HUES6 (cell line): ENCODE measurements at regions not wholly inside any gene's neighbourhood (a gene's known extent, or its start where the extent isn't known, plus 50 kb on each side); places are given as distances from the start of the nearest gene placed in this dataset.

Experiments
- H3K27ac ChIP-seq: 2 replicates; pipeline ENCODE4 v1.7.0; 2013; ENCODE audit warnings: low read depth, mild to moderate bottlenecking, low read length, inconsistent platforms
- H3K27me3 ChIP-seq: 2 replicates; pipeline ENCODE4 v1.6.1; 2013; ENCODE audit warnings: low read length; ENCODE audit not compliant: control insufficient read depth, insufficient read depth
- H3K36me3 ChIP-seq: 2 replicates; pipeline ENCODE4 v1.6.1; 2013; ENCODE audit warnings: low read length; ENCODE audit not compliant: control insufficient read depth, insufficient read depth
- H3K4me1 ChIP-seq: 2 replicates; pipeline ENCODE4 v1.6.1; 2013; ENCODE audit warnings: low read length; ENCODE audit not compliant: control insufficient read depth, insufficient read depth
- H3K4me3 ChIP-seq: 2 replicates; pipeline ENCODE4 v1.5.1; 2013; ENCODE audit warnings: low read depth, low read length
- H3K9ac ChIP-seq: one replicate; pipeline ENCODE4 v1.6.1; 2013; ENCODE audit warnings: mild to moderate bottlenecking, low read length
- H3K9me3 ChIP-seq: 2 replicates; pipeline ENCODE4 v1.6.1; 2013; ENCODE audit warnings: low read depth, low read length; ENCODE audit not compliant: control insufficient read depth, insufficient read depth

DNA sequence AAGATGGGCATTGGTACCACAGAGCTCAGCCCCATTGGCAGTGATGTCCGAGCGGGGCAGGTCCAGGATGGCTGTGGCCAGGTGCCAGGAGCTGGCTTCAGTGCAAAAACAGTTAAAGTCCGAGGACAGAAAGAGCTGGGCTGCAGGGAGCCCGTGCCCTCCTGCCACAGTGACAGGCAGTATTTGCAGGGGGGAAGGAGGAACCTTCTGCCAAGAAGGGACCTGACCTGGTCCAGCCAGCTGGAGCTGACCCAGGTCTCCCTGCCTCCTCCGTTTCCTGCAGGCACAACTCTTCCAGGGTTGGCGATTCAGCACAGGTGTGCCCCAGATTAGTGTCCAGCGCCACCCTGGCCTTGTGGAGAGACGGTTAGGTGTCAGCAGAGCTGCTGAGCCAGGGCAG is 199.0 kb downstream of the ENGASE start:
- no peak overlapping the region for H3K4me3 ChIP-seq

DNA sequence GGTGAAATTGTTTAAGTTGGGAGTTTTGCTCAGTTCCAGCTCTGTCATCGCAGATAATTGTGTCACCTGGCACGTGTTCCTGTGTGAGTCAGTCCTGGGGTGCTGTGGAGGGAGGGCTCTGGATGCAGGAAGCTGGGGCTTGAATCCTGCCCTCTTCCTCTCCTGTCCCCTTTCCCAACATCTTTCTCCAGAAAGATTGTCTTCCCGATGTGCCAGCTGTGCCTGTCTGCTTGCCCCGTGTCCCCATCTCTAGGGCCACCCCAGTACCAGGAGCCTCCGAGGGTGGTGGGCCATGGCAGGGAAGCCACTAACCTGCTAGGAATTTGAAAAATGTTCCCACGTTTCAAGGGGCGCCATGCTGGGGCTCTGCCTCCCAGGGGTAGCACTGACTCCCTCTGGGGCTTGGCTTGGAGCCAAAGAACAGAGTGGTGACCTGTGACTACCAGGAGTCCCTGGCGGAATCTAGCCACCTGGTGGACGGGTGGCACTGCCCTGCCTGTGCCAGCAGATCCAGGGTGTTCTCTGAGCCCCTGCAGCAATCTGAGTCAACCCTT is 198.1 kb downstream of the ENGASE start:
- H3K9me3 ChIP-seq: no peaks in the 10 kb centered on the region
- peaks cover 8% of the 10 kb centered on the region; the same call in 1 of the 2 replicates for H3K27me3 ChIP-seq
- H3K4me3 ChIP-seq: no peak overlapping the region

More for the DNA sequence above, 199.0 kb downstream of the ENGASE start:
- Histone ChIP-seq H3K9ac (no peak overlapping the region), H3K9me3 (no peaks in the 10 kb centered on the region), H3K36me3 (no peaks in the 10 kb centered on the region), H3K27ac (no peak overlapping the region), H3K4me1 (peaks cover 12% of the 10 kb centered on the region), H3K27me3 (peaks cover 2% of the 10 kb centered on the region; the same call in 1 of the 2 replicates)

DNA sequence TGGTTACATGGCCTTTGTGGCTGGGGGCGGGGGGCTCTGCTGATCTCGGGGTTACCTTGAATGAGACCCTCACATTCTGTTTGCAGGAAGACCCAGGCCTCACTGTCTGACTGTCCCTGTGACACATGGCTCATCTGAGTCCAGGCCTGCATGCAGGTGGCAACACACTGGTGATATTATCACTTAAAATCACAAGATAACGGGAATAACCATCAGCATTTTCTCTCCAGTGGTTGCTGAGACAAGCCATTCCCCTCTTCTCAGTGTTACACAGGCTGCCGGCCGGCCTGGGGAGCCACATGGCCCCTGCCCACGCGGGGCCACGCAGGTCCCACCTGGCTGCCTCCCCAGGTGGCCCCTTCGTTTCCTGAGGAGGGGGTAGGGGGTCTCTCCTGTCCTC is 197.6 kb downstream of the ENGASE start:
- H3K27me3 ChIP-seq: peaks cover 11% of the 10 kb centered on the region; the same call in 1 of the 2 replicates

More for the DNA sequence above, 198.1 kb downstream of the ENGASE start:
- H3K4me1 ChIP-seq: peaks cover 12% of the 10 kb centered on the region
- H3K27ac ChIP-seq: no peak overlapping the region
- H3K36me3 ChIP-seq: no peaks in the 10 kb centered on the region
- no peak overlapping the region for H3K9ac ChIP-seq

DNA sequence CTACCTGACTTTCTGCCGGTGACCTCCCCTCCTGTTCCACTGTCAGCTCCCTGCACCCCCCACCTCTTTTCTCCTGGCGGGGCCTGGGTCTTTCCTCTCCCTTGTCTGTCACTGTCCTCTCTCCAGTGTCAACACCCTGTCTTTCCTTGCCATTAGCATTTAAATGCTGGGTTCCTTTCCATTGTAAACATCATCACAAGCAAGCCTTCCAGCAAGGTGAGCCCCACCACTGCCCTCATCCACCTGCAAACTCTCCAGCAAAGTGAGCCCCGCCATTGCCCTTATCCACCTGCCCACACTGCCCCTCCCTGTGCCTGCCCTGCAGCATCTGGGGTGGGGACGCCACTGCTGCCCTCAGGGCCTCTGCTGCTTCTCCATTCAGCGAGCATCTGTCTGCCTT is 195.0 kb downstream of the ENGASE start:
- Histone ChIP-seq H3K9me3 (no peaks in the 10 kb centered on the region), H3K27me3 (peaks cover 11% of the 10 kb centered on the region; the same call in 1 of the 2 replicates), H3K4me3 (no peak overlapping the region), H3K4me1 (peaks cover 12% of the 10 kb centered on the region), H3K9ac (no peak overlapping the region), H3K27ac (no peak overlapping the region), H3K36me3 (no peaks in the 10 kb centered on the region)

More for the DNA sequence above, 197.6 kb downstream of the ENGASE start:
- Histone ChIP-seq H3K27ac (no peak overlapping the region), H3K4me3 (no peak overlapping the region), H3K4me1 (peaks cover 12% of the 10 kb centered on the region), H3K9ac (no peak overlapping the region), H3K9me3 (no peaks in the 10 kb centered on the region), H3K36me3 (no peaks in the 10 kb centered on the region)

DNA sequence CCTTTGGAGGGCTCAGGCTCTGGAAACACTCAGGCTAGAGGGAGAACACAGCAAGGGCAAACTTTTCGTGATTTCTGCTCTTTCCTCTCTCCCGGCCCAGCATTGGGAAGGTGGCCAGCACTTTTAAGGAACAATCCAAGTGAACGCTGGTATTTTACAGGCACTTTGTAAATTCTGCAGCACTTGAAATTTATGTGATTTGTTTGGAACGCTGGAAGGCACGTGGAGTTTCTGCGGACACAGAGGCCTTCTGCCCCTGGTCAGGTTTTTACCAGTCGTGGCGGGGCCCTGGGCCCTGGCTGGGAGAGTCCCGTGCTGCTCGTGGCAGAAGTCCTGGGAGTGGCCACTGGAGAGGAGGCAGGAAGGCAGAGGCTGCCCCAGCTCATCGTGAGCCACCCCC is 188.6 kb downstream of the ENGASE start:
- Histone ChIP-seq H3K27me3 (peaks cover 9% of the 10 kb centered on the region; the same call in 1 of the 2 replicates), H3K9me3 (no peaks in the 10 kb centered on the region), H3K9ac (no peak overlapping the region), H3K4me1 (no peaks in the 10 kb centered on the region), H3K36me3 (no peaks in the 10 kb centered on the region), H3K27ac (no peak overlapping the region), H3K4me3 (no peak overlapping the region)

DNA sequence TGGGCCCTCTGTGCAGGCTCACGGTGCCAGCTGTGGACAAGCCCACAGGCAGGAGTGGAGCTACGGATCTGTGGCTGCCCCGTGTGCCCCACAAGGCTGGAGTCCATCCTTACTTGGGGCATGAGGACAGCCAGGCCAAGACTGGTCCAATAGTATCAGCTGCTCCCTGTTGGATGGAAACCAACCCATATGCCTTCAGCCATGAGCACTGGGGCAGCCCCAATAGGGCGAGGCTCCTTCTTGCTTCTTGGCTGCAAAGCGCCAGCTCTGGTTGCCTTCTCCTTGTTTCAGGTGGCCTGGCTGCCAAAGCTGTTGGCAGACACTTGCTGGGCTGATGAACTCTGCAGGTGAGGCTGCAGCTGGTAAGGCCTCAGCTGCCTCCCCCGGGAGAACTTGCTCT is 188.0 kb downstream of the ENGASE start:
- Histone ChIP-seq H3K27ac (no peak overlapping the region), H3K9me3 (no peaks in the 10 kb centered on the region), H3K4me1 (no peaks in the 10 kb centered on the region), H3K27me3 (peaks cover 7% of the 10 kb centered on the region; the same call in 1 of the 2 replicates), H3K36me3 (no peaks in the 10 kb centered on the region), H3K4me3 (no peak overlapping the region), H3K9ac (no peak overlapping the region)

DNA sequence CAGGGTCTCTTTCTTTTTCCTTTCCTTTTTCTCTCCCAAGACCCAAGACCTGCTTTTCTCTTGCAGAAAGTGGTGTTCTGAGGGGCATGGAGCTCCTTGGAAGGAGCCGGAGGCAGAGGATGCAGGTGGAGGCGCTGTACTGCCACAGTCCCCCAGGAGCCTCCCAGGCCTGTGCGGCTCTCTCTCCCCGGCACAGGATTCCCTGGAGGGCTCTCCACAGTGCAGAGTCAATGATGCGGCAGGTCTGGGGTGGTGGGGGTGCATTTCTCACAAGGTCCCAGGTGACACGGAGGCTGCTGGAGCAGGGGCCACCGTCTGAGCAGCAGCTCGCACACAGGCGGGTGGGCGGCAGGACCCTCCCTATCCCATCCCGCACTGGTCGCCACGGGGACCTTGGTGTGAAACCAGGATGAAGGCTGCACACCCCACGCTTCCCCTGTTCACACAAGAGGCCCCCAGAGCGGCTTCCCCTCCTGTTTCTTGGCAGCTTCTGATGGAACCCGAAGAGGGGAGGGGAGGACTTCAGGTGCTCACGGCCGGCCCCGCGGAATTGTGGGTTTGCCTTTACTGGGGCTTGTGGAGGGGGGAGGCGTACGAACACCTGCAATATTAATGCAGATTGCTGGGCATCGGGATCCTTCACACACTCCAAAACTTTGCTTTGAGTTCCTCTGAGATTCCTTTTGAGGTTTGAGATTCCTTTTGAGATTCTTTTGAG is 186.9 kb downstream of the ENGASE start:
- Histone ChIP-seq H3K9ac (no peak overlapping the region), H3K27ac (no peak overlapping the region), H3K27me3 (peaks cover 11% of the 10 kb centered on the region; the same call in 1 of the 2 replicates), H3K4me3 (no peak overlapping the region), H3K4me1 (no peaks in the 10 kb centered on the region), H3K9me3 (no peaks in the 10 kb centered on the region), H3K36me3 (no peaks in the 10 kb centered on the region)

DNA sequence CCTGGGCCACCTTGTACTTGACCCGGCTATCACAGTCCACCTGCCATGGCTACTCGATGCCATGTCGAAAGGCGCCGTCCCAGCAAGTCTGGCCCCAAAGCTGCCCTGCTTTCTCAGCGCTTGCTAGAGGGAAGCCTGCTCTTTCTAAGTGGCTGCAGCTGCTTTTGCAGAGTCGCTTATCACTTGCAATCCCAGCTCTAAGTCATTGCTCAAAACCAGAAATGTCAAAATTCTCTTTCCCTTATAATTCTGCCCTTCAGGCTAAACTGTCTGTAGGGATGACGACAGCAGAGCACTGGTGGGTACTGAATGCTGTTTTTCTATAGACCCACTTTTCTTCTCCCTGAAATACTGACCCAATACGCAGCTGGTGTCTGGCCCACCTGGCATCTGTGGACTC is 184.2 kb downstream of the ENGASE start:
- H3K4me3 ChIP-seq: no peak overlapping the region
- peaks cover 11% of the 10 kb centered on the region; the same call in 1 of the 2 replicates for H3K27me3 ChIP-seq
- H3K4me1 ChIP-seq: no peaks in the 10 kb centered on the region
- no peaks in the 10 kb centered on the region for H3K9me3 ChIP-seq
- H3K9ac ChIP-seq: no peak overlapping the region
- no peak overlapping the region for H3K27ac ChIP-seq
- no peaks in the 10 kb centered on the region for H3K36me3 ChIP-seq

DNA sequence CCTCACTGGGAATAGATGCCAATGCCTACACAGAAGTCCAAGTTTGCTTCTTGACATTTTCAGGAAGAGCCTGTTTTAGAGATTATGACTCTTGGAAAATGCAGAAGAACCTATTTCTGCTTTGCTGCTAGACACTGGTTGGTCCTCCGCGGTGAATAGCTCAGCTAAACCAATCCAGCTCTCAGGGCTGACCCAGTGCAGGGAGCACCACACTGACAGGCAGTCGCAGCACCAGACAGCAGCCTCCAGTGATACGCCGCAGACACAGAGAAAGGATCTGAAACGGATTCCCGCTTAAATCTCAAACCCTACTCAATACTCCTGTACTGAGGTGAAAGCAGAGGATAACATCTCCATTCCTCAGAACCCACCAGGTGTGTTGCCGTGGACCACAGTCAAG is 183.4 kb downstream of the ENGASE start:
- H3K9me3 ChIP-seq: no peaks in the 10 kb centered on the region
- H3K4me3 ChIP-seq: no peak overlapping the region
- H3K36me3 ChIP-seq: no peaks in the 10 kb centered on the region
- H3K27ac ChIP-seq: no peak overlapping the region
- H3K9ac ChIP-seq: no peak overlapping the region
- peaks cover 11% of the 10 kb centered on the region; the same call in 1 of the 2 replicates for H3K27me3 ChIP-seq
- no peaks in the 10 kb centered on the region for H3K4me1 ChIP-seq

DNA sequence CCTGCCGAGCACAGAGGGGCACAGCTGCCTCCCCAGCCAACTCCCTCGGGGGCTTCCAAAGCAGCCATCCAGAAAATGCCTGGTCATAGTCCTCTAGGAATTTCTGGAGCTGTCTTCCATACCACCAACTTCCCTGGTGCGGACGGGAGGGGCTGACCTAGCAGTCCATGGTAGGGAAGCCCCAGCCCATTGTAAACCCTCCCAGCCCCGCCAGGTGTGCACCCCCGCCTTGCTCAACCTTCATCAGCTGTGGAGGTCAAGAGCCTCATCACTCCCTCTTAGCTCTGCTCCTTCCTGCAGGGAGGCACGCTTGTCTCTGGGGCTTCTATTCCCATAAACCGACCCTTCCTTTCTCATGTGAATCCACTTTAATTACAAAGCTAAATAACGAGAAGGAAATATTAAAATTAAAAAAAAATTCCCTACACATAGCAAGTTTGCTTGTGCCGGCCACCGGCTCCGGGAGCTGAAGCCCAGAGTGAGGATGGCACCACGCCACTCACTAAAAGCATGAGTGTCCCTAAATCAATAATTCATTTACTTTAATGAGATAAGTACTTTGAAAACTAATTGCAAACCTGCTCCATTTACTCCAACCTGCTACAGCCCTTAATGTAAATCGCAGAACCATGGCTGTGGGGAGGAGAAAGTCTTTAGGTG is 181.4 kb downstream of the ENGASE start:
- Histone ChIP-seq H3K4me3 (no peak overlapping the region), H3K4me1 (no peaks in the 10 kb centered on the region), H3K27ac (no peak overlapping the region), H3K9me3 (no peaks in the 10 kb centered on the region), H3K27me3 (peaks cover 15% of the 10 kb centered on the region; the same call in 1 of the 2 replicates), H3K9ac (no peak overlapping the region), H3K36me3 (no peaks in the 10 kb centered on the region)

DNA sequence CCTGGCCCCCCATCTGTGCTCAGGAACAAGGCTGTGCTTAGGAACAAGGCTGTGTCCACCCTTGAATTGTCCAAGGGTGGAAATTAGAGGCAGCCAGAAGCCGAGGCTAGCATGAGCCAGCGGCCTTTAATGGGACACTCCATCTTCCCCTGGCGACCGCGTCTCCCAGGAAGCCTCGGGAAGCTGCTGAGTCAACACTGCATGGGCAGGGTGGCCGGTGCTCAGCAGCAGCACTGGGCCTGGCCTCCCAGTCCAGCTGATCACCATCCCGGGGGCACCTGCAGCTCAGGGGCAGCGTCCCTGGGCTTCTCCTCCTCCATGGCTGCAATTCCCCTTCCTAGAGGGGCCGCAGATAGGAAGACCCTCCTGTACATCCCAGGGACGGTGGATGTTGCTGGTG is 180.8 kb downstream of the ENGASE start:
- no peaks in the 10 kb centered on the region for H3K36me3 ChIP-seq
- H3K9ac ChIP-seq: no peak overlapping the region
- peaks cover 17% of the 10 kb centered on the region; the same call in 1 of the 2 replicates for H3K27me3 ChIP-seq
- H3K4me3 ChIP-seq: no peak overlapping the region
- no peaks in the 10 kb centered on the region for H3K9me3 ChIP-seq
- H3K4me1 ChIP-seq: no peaks in the 10 kb centered on the region
- no peak overlapping the region for H3K27ac ChIP-seq
